22Rv1 (cell line): ENCODE measurements at regions not wholly inside any gene's neighbourhood (a gene's known extent, or its start where the extent isn't known, plus 50 kb on each side); places are given as distances from the start of the nearest gene placed in this dataset.

Experiments used
- ZFX ChIP-seq: fragments of 450-650 bp; IDR thresholded peaks from 2 replicates; pipeline ENCODE4 v1.6.1; 2017; ENCODE audit warnings: antibody characterized with exemption, borderline replicate concordance
- TF ChIP-seq, protein P1 (sequence below): fragments of 450-650 bp; IDR thresholded peaks from 2 replicates; pipeline ENCODE4 v1.5.1; 2017; ENCODE audit warnings: mild to moderate bottlenecking

DNA sequence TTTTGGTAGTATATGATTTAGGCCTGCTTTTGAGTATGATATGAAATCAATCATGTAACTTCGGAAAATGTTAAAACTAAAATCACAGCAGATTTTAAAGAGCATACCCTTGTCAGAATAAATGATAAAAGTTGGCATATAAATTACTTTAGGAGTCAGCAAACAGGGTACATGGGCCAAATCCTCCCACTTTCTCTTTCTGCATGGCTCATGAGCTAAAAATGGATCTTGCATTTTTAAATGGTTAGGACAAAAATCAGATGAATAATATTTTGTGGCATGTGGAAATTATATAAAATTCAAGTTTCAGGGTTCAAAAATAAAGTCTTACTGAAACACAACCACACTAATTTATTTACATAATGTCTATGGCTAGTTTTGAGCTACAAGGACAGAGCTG, 214.9 kb downstream of the GASK1B start:
- TF ChIP-seq, protein P1, sequence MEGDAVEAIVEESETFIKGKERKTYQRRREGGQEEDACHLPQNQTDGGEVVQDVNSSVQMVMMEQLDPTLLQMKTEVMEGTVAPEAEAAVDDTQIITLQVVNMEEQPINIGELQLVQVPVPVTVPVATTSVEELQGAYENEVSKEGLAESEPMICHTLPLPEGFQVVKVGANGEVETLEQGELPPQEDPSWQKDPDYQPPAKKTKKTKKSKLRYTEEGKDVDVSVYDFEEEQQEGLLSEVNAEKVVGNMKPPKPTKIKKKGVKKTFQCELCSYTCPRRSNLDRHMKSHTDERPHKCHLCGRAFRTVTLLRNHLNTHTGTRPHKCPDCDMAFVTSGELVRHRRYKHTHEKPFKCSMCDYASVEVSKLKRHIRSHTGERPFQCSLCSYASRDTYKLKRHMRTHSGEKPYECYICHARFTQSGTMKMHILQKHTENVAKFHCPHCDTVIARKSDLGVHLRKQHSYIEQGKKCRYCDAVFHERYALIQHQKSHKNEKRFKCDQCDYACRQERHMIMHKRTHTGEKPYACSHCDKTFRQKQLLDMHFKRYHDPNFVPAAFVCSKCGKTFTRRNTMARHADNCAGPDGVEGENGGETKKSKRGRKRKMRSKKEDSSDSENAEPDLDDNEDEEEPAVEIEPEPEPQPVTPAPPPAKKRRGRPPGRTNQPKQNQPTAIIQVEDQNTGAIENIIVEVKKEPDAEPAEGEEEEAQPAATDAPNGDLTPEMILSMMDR, result no peak
- TF ChIP-seq ZFX, result no peak
